ENCODE measurements at regions not wholly inside any gene's neighbourhood (a gene's known extent, or its start where the extent isn't known, plus 50 kb on each side); places are given as distances from the start of the nearest gene placed in this dataset.
A peak's percentile ranks its signal among the peaks of the same experiment; 100 is the strongest.

DNA sequence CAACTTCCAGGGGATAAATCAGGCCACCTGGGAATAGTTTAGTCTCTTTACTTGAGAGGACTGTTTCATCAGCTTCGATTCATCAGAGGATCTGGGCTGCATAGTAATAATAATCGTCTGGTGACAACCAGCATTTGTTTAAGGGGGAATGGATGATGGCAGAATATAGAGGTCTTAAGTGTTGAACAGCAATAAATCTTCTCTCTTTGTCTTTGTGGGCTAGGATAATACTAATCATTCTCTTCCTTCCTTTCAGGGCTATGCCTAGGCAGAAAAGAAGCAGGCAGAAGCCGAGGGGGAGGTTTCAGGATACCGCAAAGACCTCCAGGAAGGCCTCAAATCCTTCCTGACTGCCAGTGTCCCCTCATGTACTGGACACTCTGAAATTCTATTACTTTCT lies 150.4 kb upstream of the GAREM1 start:
- no peak for DNase-seq

DNA sequence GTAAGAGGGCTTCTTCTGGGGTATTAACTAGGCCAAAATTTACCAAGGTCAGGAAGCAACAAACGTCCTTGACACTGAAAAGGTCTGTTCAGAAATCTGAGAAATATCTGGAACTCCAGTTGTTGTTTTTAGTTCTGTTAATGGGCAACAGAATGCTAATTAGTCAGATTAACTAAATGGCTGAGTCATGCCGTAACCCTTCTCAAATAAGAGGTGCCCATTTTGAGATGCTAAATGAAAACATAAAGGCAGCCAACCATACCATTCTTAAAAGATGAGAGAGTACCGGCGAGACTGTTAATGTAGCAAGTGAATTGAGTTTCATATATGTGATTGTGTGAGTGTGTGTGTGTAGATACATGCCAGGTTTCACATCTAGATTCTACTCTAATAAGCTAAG lies 147.9 kb upstream of the GAREM1 start:
- DNase-seq = no peak

DNA sequence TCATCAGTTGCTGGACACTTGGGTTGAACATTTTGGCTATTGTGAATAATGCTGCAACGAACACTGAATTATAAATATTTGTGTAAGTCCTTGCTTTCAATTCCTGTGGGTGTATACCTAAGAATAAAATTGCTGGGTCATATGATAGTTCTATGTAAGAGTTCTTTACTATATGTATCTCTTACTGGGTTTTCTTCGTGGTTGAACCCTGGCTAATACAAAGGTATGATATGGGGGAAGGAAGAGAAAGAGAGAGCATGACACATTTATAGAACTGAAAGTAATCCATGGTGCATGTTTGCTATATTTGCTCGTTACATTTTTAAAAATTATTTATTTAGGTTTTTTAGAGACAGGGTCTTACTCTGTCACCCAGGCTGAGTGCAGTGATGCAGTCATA lies 143.1 kb upstream of the GAREM1 start:
- no peak for DNase-seq

DNA sequence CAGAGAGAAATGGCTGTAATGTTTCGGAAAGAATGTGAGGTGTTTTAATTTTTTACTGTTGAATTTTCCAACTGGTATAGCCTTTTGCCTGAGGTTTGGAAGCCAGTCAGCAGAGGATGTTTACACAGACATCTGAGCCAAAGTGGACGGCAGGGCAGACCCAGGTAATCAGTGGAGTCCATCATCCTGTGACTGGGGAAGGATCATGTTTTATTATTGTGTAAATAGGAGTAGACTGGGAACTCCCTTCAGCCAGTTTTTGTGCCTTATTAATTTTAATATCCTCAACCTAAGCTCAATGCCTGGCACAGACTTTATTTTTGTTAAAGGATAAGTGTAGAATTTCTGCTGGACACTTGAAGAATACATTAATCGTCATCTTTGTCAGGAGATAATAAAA lies 142.0 kb upstream of the GAREM1 start:
- DNase-seq = no peak

DNA sequence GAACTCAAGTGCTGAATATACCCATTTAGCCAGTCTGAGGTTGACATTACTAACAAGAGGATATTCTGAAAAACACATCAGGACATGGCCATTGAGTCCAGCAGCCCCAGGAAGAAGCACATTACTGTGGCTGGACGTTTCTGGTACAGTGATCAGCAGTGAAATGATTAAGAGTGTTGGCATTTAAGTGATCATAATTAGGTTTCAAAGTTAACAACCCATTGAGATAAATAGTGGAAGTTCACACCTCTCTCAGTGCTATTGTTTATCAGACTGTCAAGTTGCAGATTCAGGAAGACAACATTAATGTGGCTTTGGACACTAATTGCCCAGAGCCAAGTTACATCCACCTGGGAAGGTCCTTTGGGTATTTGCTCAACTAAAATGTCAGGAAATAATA lies 139.5 kb upstream of the GAREM1 start:
- DNase-seq = no peak

DNA sequence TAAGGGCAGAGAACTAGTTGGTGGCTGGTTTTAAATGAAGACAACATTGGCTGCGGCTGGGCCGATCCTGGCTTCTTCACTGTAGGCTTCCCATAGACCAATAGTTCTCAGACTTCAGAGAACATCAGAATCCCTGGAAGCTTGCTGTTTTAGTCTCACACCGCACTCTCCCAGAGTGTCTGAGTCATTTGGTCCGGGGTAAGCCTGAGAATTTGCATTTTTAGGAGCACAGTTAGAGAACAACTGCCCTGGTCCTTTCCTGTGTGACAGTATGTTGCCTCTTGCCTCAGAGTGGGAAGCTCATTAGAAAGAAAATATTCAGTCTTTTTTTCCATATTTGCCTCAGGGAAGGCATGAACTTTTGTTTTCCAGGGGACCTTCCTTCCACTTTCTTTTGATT lies 137.1 kb upstream of the GAREM1 start:
- no peak for DNase-seq

DNA sequence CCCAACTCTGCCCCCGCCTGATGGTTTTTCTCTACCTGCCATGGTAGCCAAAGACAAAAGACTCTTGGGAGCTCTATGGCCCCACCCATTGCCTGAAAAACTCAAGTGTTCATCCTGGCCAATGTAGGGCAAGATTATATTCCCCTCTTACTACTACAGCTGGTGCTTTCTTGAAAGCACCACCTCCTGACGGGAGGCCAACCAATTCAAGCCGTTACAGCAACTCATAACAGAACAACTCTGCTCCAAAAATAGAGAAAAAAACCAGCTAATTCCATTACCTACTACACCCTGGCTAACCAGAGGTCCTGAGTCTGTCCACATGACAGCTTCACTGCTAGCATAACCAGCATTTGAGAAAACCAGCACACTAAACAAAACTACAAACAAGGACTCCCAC lies 127.5 kb upstream of the GAREM1 start:
- no peak for DNase-seq

DNA sequence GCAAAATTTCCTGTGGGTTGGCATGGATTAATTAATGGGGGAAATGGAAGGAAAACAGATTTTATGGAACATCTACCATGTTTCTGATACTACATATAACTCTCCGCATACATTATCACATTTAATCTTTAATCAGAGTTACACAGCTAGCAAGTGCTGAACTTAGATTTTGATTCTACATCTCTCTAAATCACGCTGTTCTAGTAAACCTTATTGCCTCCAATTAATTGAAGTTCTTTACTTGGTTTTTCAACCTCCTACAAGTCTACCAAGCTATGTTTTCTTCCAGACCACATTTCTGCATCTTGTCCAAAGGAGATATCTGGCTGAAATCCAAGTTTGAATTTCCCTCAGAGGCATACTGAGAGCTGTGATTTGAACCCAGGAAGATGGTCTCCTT lies 125.8 kb upstream of the GAREM1 start:
- no peak for DNase-seq

DNA sequence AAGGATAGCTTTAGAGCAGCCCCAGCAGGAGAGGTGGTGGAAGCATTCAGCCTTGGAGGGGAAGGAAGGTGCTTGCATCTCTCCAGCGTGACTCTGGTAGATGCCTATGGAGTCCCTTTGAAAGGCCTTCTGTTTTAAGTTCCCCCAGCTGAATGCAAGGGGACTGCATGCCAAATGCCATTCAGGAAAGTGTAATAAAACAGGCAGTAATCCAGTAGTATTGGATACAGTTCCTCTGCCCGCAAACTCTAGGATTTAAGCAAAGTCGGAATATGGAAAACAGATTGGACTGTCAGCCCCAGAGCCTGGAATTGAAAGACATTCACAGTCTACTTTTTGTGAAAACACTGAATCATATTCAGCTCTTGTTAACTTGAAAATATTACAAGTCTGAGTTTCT lies 125.2 kb upstream of the GAREM1 start:
- no peak for DNase-seq

DNA sequence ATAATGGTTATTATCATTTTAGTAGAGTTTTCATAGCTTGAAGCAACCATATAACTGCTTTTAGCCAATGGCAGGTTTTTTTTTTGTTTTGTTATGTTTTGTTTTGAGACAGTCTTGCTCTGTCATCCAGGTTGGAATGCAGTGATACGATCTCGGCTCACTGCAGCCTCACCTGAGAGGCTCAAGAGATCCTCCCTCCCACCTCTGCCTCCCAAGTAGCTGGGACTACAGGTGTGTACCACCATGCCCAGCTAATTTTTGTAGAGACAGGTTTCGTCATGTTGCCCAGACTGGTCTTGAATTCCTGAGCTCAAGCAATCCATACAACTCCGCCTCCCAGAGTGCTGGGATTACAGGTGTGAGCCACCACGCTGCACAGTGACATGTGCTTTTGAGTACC lies 117.5 kb upstream of the GAREM1 start:
- DNase-seq = no peak

DNA sequence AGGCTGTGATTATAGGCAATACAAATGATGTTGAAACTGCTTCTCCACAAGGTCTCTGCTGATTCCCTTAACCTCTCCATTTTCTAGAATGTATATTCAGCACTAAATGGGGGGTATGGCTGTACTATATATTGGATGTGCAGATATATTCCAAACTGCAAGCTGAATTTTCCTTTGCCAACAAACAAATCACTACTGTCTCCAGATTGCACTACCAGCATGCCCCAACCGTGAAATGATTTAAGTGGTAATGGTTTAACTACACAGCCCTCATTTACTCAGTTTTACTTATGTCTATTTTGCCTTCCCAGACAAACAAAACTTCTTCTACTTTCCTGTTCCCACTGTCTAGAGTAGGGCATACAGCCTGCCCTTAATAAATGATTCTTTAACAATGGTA lies 112.7 kb upstream of the GAREM1 start:
- DNase-seq = no peak

DNA sequence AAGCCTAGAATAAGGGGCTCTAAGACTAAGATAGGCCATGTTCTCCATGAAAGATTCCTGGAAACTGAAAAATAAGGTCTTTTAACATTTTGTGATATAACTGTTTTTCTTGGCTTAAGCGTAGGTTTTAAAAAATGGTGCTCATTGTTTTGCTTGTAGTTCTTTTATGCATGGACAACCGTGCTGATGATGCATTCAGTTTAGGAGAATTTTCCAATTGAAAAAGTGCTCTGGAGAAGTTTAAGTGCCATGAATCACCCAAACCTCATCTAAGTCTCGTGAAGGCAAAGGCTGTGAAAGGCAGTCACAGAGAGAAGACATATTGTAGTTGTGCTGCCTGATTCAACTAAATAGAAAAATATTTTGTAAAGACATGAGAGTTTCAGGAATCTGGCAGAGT lies 111.8 kb upstream of the GAREM1 start:
- DNase-seq = no peak

DNA sequence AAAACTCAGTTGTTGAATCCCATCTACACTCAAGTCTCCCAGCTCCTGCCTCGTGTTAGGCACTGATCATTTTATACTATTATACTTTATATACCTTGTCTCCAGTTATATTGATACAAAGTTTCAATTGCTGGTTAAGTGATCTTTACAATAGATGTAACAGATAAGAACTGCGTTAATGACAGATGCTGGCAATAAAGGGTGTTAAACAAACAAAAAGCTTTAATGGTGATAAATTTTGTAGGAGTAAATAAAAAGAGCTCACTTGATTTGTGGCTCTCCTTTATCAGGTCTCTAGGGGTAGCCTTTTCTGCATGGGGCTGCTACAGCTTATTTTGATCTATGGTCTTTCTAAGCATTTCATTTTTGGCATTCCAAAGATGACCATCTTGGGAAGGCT lies 106.9 kb upstream of the GAREM1 start:
- DNase-seq = no peak

DNA sequence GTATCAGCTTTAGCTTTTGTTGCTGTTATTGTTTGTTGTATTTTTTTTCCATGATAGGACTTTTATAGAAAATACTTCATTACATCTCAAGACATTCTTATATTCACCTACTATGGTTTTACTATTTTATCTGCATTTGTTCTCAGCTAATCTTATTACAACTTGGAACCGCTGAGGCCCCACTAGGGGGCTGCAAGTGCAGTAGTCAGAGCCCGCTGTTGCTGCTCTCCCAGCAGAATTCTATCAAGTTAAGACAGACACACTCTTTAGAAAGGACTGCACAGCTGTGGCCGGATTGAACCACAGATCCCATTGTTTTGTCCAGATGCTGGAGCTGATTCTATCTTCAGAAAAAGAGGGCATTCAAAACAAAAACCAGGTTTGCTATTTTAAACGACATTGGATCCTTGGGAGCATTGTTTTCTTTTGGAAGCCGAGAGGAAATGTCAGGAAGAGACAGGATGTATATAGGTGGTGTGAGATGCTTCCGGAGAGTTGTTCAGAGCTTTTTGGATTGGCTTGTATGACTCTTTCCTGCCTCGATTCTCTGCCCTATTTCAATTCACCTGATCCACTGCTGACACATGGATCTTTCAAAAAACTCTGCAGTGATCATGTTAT lies 105.7 kb upstream of the GAREM1 start:
- DNase-seq = peak; percentile 2

DNA sequence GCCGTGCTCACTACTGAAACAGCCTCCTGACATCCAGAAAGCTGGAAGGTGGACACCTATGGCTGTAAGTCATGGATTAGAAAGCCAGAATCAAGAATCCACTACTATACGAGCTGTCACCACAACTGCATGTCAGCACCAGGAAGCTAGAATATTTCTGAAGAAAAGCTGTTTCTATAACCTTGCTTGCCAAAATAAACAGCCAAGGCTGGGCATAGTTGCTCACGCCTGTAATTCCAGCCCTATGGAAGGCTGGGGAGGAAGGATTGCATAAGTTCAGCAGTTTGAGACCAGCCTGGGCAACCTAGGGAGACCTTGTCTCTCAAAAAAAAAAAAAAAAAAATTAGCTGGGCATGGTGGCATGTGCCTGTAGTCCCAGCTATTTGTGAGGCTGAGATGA lies 96.3 kb upstream of the GAREM1 start:
- no peak for DNase-seq

DNA sequence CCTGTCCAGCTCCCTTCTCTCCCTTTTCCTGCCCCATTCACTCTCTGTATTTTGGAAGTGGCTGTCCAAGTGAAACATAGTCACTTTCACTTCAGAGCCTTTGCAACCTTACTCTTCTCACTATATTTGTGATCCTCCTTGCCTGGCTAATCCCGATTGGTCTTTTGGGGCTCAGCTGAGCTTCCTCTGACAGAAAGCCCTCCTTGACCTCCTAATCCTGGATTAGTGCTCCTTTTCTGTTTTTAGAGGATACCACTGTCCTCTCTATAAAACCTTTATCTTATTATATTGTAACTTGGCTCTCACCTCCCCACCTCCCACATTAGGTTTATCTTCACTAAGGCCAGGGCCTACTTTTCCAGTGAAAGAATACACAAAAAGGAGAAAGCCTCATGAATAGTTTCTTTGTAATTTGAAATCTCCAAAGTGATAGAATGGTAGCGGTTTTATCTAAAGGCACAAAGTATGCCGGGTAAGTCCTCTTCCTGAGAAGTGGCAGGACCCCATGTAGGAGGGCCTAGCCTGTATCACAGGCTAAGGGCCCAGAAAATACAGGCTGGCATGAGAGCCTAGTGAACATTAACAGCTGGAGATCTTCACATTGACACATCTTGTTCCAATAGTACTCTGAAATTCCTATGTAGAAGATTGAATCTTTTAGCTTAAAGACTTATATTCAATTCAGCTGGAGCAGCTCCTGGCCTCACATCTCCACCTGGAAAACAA lies 83.1 kb upstream of the GAREM1 start:
- no peak for DNase-seq

DNA sequence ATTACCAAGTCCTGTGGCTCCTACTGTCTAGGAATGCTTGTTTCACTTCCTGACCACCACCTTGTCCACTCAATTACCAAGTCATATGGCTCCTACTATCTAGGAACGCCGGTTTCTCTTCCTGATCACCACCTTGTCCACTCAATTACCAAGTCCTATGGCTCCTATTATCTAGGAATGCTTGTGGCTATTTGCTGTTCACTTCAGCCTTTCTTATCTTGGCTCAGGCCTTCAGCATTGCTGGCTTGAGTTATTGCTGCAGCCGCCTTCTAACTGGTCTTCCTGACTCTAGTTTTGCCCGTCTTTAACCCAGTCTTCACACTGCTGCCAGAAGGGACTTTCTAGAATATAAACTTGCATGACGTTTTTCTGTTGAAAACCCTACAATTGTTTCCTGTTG lies 82.5 kb upstream of the GAREM1 start:
- DNase-seq = no peak

DNA sequence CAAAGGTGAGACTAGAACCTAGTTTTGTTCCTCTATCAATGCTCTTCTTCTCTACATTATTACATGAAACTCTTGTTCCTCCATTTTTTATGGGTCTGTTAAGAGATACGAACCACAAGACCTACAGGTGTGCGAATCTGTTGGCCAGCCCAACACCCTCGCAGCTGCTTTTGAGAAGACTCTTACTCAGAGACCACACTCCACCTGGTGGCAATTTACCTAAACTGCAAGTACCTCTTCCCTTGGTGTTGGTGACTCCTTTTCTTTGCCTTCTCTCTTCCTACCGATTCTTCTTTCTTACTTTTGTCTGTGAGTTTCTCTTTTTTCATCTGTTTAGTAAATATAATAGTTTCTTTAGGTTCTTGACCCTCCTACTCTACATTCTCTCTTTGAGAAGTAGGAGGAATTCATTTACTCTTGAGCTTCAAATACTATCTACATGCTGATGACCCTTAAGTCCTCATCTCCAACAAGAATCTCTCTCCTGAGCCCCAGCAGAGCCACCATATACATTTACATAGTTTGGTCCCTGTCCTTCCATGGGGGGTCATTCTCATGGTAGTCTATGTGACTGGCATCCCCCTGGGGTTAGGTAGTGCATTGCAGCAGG lies 81.8 kb upstream of the GAREM1 start:
- peak; percentile 56 for DNase-seq

DNA sequence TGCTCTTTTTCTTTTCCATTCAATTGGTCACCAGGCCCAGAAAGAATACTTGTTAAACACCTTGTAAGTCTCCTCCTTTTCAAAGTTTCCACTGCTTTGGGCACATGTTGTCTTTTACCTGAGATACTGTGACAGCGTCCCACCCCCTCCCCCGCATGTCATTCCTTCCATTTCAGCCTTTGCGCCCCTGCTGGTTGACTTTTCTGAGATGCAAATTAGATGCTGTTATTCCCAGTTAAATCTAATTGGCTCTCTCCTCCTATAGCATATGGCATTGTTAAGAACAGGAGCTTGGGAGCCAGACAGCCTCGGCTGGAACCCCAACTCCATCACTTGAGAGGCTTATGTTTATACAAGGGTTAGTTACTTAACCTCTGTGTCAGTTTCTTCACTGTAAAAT lies 80.3 kb upstream of the GAREM1 start:
- no peak for DNase-seq

DNA sequence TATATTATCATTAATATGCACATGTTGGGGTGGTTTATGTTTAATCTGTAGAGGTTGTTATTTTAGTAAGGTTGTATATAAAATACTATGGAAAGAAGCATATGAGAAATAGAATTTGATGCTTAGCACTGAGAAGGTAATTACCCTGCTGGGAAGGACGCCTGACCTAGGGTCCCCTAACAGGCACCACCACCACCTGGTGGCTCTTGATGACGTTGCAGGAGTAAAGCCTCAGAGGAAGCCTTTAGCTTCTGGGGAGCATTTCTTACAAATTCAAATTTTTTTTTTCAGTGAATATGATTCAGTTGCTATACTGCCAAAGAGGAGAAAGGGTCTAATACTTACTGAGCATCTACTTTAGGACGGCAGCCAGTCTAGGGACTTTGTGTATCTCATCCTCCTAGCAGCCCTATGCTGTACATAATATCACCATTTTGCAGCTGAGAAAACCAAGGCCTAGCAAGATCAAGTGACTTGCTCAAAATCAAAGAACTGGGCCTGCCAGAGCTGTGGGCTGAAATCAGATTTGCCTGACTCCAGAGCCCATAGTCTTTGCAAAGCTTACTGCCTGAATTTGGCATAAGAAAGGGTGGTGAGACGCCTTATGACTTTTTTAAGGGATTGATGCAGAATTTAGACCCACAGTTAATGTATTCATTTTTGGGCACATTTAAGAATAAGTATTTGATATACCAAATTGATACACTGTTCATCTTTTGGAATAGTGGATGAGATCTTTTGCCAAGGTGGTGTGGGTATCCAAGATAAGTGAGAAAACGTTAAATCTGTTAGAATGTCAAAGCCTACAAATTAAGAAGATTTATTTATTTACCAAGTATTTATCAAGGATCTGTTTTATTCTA lies 78.8 kb upstream of the GAREM1 start:
- no peak for DNase-seq

DNA sequence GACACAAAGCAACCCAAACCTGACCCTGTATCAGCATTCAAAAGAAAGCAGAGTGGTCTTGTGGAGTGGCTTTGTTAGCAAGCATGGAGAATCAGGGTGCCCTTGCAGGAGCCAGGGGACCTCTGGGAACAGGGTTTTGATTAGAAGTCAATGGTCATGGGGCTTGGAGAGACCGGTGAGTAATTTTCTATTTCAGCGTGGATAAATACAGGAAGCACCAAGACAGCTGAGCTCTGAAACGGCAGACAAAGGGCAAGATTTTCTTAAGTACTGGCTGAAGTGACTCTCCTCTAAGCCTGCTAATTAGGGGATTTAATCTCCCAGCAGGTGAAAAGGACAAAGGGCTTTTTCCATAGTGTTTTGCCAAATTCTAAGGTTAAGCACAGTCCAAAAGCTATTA lies 78.0 kb upstream of the GAREM1 start:
- DNase-seq = no peak

DNA sequence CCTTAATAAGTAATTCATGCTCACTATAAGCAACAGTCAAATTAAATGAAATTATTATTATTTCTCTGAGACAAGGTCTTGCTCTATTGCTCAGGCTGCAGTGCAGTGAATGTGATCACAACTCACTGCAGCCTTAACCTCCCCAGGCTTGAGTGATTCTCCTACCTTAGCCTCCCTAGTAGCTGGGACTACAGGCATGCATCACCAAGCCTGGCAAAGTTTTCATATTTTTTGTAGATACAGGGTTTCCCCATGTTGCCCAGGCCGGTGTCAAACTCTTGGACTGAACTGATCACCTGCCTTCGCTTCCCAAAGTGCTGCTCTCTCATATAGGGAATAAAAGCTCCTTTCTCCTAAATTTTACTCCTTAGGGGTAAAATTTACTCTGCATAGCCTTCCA lies 74.9 kb upstream of the GAREM1 start:
- no peak for DNase-seq

DNA sequence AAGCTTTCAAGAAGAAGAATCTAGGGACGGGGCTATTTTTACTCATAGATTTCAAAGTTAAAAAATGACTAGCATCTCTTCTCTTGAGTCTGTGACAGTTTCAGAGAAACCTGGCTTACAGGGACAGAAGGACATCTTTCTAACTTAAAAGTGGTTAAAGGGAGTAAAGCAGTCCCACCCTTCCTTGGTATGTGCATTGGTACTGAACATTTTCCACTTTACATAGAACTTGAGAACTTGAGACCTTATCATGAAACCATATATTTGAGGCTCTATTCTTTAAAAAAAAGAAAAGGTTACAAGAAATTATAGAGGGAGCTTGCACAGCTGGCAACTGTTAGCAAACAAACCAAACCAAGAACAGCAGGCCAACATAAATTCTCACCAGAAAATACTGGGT lies 73.4 kb upstream of the GAREM1 start:
- no peak for DNase-seq

All from amniotic stem cell (primary cell).